HL-60 (cell line): ENCODE measurements at regions not wholly inside any gene's neighbourhood (a gene's known extent, or its start where the extent isn't known, plus 50 kb on each side); places are given as distances from the start of the nearest gene placed in this dataset.

Experiments used
- DNase-seq, 2 experiments: peaks; one replicate each; pipeline ENCODE4 v3.0.0-alpha.2; 2010 to 2020; ENCODE audit warnings: low read depth in 1 of 2, low spot score in 1 of 2
- H3K27ac ChIP-seq: fragments of 250-450 bp; sonication (Bioruptor Pico); replicated peaks from 2 replicates; pipeline ENCODE4 v1.5.1; 2020; ENCODE audit warnings: mild to moderate bottlenecking, moderate library complexity
- H3K27me3 ChIP-seq: fragments of 250-450 bp; sonication (Bioruptor Pico); 2 replicates; pipeline ENCODE4 v1.5.1; 2021; ENCODE audit warnings: mild to moderate bottlenecking, moderate library complexity; ENCODE audit not compliant: insufficient read depth, poor library complexity, severe bottlenecking
- H3K4me3 ChIP-seq: replicated peaks from 2 replicates; pipeline ENCODE4 v1.5.1; 2011; ENCODE audit warnings: mild to moderate bottlenecking, control low read depth, low read length; ENCODE audit not compliant: insufficient read depth
- GABPA ChIP-seq: IDR thresholded peaks from 2 replicates; pipeline ENCODE4 v1.6.1; 2012; ENCODE audit warnings: low read depth
- POLR2AphosphoS5 ChIP-seq: IDR thresholded peaks from 2 replicates; pipeline ENCODE4 v1.6.1; 2012; ENCODE audit warnings: low read depth
- SPI1 ChIP-seq: IDR thresholded peaks from 2 replicates; pipeline ENCODE4 v1.6.1; 2012; ENCODE audit warnings: low read depth, mild to moderate bottlenecking, borderline replicate concordance
- TF ChIP-seq, protein P1 (sequence below): IDR thresholded peaks from one replicate; pipeline ENCODE4 v1.5.1; 2011; ENCODE audit warnings: low read length, control low read depth, inconsistent platforms; ENCODE audit not compliant: insufficient read depth
- TF ChIP-seq, protein P2 (sequence below): IDR thresholded peaks from 2 replicates; pipeline ENCODE4 v1.6.1; 2012; ENCODE audit warnings: low read depth; ENCODE audit not compliant: insufficient replicate concordance

DNA sequence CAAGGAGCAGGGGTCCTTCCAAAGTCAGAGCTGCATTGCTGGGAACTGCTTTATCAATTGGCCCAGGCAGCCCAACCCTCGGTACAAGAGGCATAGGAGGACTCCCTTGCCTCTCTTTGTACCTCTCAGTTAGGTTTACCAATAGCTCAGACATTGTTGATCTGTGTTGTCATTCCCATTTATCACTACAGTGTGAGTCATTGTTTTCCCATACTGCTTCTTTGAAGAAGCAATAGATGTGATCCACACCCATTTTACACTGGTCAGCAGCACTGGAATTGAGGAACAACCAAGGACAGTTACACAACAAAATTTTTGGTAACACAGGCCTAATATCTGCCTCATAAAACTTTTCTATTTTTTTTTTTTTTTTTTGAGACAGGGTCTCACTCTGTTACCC is 307.2 kb downstream of the SNX13 start:
- no peak overlapping the region for H3K4me3 ChIP-seq
- TF ChIP-seq, protein P1, sequence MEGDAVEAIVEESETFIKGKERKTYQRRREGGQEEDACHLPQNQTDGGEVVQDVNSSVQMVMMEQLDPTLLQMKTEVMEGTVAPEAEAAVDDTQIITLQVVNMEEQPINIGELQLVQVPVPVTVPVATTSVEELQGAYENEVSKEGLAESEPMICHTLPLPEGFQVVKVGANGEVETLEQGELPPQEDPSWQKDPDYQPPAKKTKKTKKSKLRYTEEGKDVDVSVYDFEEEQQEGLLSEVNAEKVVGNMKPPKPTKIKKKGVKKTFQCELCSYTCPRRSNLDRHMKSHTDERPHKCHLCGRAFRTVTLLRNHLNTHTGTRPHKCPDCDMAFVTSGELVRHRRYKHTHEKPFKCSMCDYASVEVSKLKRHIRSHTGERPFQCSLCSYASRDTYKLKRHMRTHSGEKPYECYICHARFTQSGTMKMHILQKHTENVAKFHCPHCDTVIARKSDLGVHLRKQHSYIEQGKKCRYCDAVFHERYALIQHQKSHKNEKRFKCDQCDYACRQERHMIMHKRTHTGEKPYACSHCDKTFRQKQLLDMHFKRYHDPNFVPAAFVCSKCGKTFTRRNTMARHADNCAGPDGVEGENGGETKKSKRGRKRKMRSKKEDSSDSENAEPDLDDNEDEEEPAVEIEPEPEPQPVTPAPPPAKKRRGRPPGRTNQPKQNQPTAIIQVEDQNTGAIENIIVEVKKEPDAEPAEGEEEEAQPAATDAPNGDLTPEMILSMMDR, result no peak
- TF ChIP-seq GABPA (no peak), SPI1 (no peak), POLR2AphosphoS5 (no peak)
- TF ChIP-seq, protein P2, sequence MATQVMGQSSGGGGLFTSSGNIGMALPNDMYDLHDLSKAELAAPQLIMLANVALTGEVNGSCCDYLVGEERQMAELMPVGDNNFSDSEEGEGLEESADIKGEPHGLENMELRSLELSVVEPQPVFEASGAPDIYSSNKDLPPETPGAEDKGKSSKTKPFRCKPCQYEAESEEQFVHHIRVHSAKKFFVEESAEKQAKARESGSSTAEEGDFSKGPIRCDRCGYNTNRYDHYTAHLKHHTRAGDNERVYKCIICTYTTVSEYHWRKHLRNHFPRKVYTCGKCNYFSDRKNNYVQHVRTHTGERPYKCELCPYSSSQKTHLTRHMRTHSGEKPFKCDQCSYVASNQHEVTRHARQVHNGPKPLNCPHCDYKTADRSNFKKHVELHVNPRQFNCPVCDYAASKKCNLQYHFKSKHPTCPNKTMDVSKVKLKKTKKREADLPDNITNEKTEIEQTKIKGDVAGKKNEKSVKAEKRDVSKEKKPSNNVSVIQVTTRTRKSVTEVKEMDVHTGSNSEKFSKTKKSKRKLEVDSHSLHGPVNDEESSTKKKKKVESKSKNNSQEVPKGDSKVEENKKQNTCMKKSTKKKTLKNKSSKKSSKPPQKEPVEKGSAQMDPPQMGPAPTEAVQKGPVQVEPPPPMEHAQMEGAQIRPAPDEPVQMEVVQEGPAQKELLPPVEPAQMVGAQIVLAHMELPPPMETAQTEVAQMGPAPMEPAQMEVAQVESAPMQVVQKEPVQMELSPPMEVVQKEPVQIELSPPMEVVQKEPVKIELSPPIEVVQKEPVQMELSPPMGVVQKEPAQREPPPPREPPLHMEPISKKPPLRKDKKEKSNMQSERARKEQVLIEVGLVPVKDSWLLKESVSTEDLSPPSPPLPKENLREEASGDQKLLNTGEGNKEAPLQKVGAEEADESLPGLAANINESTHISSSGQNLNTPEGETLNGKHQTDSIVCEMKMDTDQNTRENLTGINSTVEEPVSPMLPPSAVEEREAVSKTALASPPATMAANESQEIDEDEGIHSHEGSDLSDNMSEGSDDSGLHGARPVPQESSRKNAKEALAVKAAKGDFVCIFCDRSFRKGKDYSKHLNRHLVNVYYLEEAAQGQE, result no peak
- no peak for DNase-seq
- H3K27ac ChIP-seq, result no peak overlapping the region
- no peaks in the 10 kb centered on the region for H3K27me3 ChIP-seq

DNA sequence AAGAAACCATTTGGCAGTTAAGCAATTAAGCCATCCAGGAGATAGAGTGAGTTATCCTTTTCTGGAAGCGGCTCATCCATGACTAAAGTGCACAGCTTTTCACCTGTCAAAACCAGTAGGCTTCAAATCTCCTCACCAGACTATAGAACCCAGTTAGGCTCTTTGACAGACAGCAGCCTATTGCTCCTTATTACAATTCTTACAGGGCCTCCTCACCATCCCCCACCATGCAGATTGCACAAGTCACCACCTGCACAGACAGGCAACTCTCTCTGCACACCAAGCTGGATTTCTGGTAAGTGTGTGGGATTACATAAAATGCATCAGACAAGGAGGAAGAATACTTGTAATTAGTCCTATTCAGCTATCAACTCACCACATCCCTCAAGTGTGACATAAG is 301.6 kb downstream of the SNX13 start:
- H3K27ac ChIP-seq, result no peak overlapping the region
- no peaks in the 10 kb centered on the region for H3K27me3 ChIP-seq
- no peak overlapping the region for H3K4me3 ChIP-seq
- TF ChIP-seq, protein P2, result no peak
- peak; percentile 68 for TF ChIP-seq POLR2AphosphoS5
- DNase-seq, result peak; percentile 28 to 85

DNA sequence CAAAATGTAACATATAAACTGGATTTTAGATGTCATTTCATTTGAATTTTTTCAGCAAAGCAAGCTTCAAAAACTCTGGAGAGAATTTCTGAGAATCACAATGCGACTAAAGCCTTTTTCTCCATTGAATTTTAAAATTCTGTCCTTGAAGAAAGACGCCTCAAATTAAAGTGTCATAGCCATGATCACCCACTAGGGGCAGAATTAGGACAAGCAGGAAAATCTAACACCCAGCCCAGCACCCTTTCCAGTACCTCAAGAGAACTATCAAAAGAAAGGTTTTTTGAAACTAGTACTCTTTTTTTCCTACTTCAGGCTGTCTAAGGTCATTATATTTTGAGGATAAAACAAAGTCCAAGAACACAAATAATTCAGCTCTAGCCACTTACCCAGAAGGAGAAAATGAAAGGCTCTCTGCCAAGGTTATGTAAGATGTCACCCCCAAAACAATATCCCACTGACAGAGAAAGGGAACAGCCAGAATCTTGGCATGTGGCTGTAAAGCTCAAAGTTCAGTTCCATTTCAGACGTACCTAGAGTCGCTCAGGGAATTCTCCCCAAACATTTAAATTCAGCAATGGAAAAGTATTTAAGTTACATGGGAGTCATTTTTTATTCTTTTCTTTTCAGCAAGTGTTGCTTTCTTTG is 299.4 kb downstream of the SNX13 start:
- Histone ChIP-seq H3K27ac (no peak overlapping the region), H3K27me3 (no peaks in the 10 kb centered on the region), H3K4me3 (no peak overlapping the region)
- TF ChIP-seq SPI1 (no peak), GABPA (no peak)
- TF ChIP-seq, protein P1, result peak; percentile 32
- TF ChIP-seq, protein P2, result no peak
- DNase-seq, result peak; percentile 6 to 34

DNA sequence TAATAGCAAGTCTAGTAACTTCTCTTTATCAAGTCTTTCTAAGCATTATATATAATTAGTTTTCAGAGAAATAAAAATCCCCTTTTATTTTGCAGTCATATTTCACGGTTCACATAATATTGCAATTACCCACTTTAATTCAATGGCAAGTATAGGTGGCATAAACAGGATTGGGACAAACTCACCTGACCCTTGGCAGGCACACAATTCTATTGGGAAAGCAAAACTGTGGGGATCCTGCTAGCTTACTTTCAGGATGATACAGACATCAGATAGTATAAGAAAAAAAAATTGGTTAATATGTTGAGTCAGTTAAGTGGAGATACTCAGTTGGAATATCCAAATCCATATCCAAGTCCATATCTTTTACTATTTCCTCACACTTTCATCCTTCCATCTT is 294.8 kb downstream of the SNX13 start:
- TF ChIP-seq, protein P1, result no peak
- TF ChIP-seq GABPA, result no peak
- TF ChIP-seq POLR2AphosphoS5, result no peak
- TF ChIP-seq SPI1, result no peak
- TF ChIP-seq, protein P2, result no peak

More for the DNA sequence above, 294.8 kb downstream of the SNX13 start:
- Histone ChIP-seq H3K27me3 (no peaks in the 10 kb centered on the region), H3K27ac (no peak overlapping the region), H3K4me3 (no peak overlapping the region)
- DNase-seq, result no peak
